SK-N-SH (cell line): ENCODE measurements at regions not wholly inside any gene's neighbourhood (a gene's known extent, or its start where the extent isn't known, plus 50 kb on each side); places are given as distances from the start of the nearest gene placed in this dataset.

ENCODE experiments used
- CTCF ChIA-PET: fragments of 300-600, 350-600 bp; formaldehyde crosslinking; extraction: SDS; loops from one replicate; lab custom pipeline; 2021; lab: Yijun Ruan, JAX
- POLR2A ChIA-PET: fragments of 350-600 bp; sonication (Branson Sonifier 250); formaldehyde crosslinking; extraction: SDS; loops from one replicate; lab custom pipeline; 2020; ENCODE audit warnings: antibody characterized with exemption, inconsistent platforms; lab: Yijun Ruan, JAX
- DNase-seq: peaks from one replicate; pipeline ENCODE4 v3.0.0; 2012
- H2AFZ ChIP-seq: fragments of 200-600 bp; sonication (generic); 2 replicates; pipeline ENCODE4 v1.8.1; 2016; ENCODE audit warnings: antibody characterized with exemption, mild to moderate bottlenecking, low read depth
- H3F3A ChIP-seq: fragments of 200-600 bp; sonication (generic); replicated peaks from 2 replicates; pipeline ENCODE3; 2016; ENCODE audit warnings: antibody characterized with exemption, mild to moderate bottlenecking; ENCODE audit not compliant: insufficient read depth
- H3K27ac ChIP-seq, 2 experiments: fragments of 200-500 bp in 1 of 2; fragments of 200-600 bp in 1 of 2; sonication (Bioruptor generic) in 1 of 2; sonication (generic), shearing (Covaris generic) in 1 of 2; 2 replicates each; pipeline versions ENCODE4 v1.5.1 to v1.6.1; 2014 to 2016; ENCODE audit warnings: low read depth in 2 of 2, inconsistent platforms in 1 of 2, low read length in 1 of 2, mild to moderate bottlenecking in 1 of 2, mixed read lengths in 1 of 2
- H3K27me3 ChIP-seq: fragments of 200-600 bp; sonication (generic), shearing (Covaris generic); 2 replicates; pipeline ENCODE4 v1.6.1; 2016; ENCODE audit warnings: mixed run types; ENCODE audit not compliant: insufficient read depth
- H3K36me3 ChIP-seq, 2 experiments: fragments of 200-500 bp in 1 of 2; fragments of 200-600 bp in 1 of 2; sonication (Bioruptor generic) in 1 of 2; sonication (generic) in 1 of 2; replicated peaks in 1 of 2; 2 replicates each; pipeline versions ENCODE3 to v1.5.1; 2014 to 2016; ENCODE audit warnings: low read length in 1 of 2, mild to moderate bottlenecking in 1 of 2; ENCODE audit not compliant: insufficient read depth in 2 of 2, control insufficient read depth in 1 of 2
- H3K4me1 ChIP-seq, 2 experiments: fragments of 200-500 bp in 1 of 2; fragments of 200-600 bp in 1 of 2; sonication (Bioruptor generic) in 1 of 2; sonication (generic), shearing (Covaris generic) in 1 of 2; 2 replicates each; pipeline versions ENCODE4 v1.5.1 to v1.6.1; 2014 to 2016; ENCODE audit warnings: low read depth in 1 of 2, low read length in 1 of 2, mixed run types in 1 of 2; ENCODE audit not compliant: insufficient read depth in 2 of 2, control insufficient read depth in 1 of 2
- H3K4me2 ChIP-seq: fragments of 200-600 bp; sonication (generic), shearing (Covaris generic); 2 replicates; pipeline ENCODE4 v1.6.1; 2017; ENCODE audit warnings: mixed run types
- H3K4me3 ChIP-seq, 2 experiments: fragments of 200-500 bp in 1 of 2; fragments of 200-600 bp in 1 of 2; sonication (Bioruptor generic) in 1 of 2; sonication (generic), shearing (Covaris generic) in 1 of 2; 2 replicates each; pipeline versions ENCODE4 v1.5.1 to v1.8.1; 2014 to 2016; ENCODE audit warnings: low read depth in 2 of 2, inconsistent platforms in 1 of 2, low read length in 1 of 2, mild to moderate bottlenecking in 1 of 2, mixed read lengths in 1 of 2, moderate library complexity in 1 of 2
- H3K79me2 ChIP-seq: fragments of 200-600 bp; sonication (generic); 2 replicates; pipeline ENCODE4 v1.8.1; 2017; ENCODE audit warnings: mild to moderate bottlenecking; ENCODE audit not compliant: insufficient read depth
- H3K9ac ChIP-seq: fragments of 200-600 bp; sonication (generic); 2 replicates; pipeline ENCODE4 v1.6.1; 2017; ENCODE audit warnings: mixed run types
- H3K9me2 ChIP-seq: fragments of 200-600 bp; sonication (generic); 2 replicates; pipeline ENCODE4 v1.6.1; 2017; ENCODE audit warnings: mixed run types
- H3K9me3 ChIP-seq: fragments of 200-600 bp; sonication (generic); 2 replicates; pipeline ENCODE4 v1.6.1; 2017; ENCODE audit warnings: mixed run types, mild to moderate bottlenecking, moderate library complexity
- H4K20me1 ChIP-seq: fragments of 200-600 bp; sonication (generic); 2 replicates; pipeline ENCODE4 v1.6.1; 2017; ENCODE audit warnings: mild to moderate bottlenecking, mixed run types; ENCODE audit not compliant: insufficient read depth
- CHD2 ChIP-seq: fragments of 150-350 bp; IDR thresholded peaks from 2 replicates; pipeline ENCODE4 v1.6.1; 2018; ENCODE audit warnings: low read length; ENCODE audit not compliant: partially characterized antibody
- CTCF ChIP-seq: fragments of 200-600 bp; sonication (generic); IDR thresholded peaks from 2 replicates; pipeline ENCODE4 v1.6.1; 2017; ENCODE audit warnings: antibody characterized with exemption, mild to moderate bottlenecking, moderate library complexity
- ELF1 ChIP-seq: IDR thresholded peaks from 2 replicates; pipeline ENCODE4 v1.4.0; 2012
- GATA2 ChIP-seq: sonication (generic); formaldehyde crosslinking; IDR thresholded peaks from 2 replicates; pipeline ENCODE4 v1.5.0; 2020; ENCODE audit warnings: mild to moderate bottlenecking, missing genetic modification reagents
- MEF2A ChIP-seq: IDR thresholded peaks from 2 replicates; pipeline ENCODE4 v1.4.0; 2012; ENCODE audit warnings: low read depth, borderline replicate concordance
- MXI1 ChIP-seq: IDR thresholded peaks from 2 replicates; pipeline ENCODE4 v1.6.1; 2012; ENCODE audit warnings: mild to moderate bottlenecking, low read depth, low read length, improper control_type of control experiment
- NFIC ChIP-seq: IDR thresholded peaks from 2 replicates; pipeline ENCODE4 v1.4.0; 2012; ENCODE audit warnings: borderline replicate concordance
- PBX3 ChIP-seq: IDR thresholded peaks from 2 replicates; pipeline ENCODE4; 2012
- RAD21 ChIP-seq: IDR thresholded peaks from 2 replicates; pipeline ENCODE4 v1.6.1; 2012; ENCODE audit warnings: mild to moderate bottlenecking, low read length
- RCOR1 ChIP-seq: fragments of 150-350 bp; IDR thresholded peaks from 2 replicates; pipeline ENCODE4 v1.6.1; 2017; ENCODE audit warnings: antibody characterized with exemption, low read length
- RFX5 ChIP-seq: IDR thresholded peaks from 2 replicates; pipeline ENCODE4 v1.6.1; 2012; ENCODE audit warnings: mild to moderate bottlenecking, improper control_type of control experiment, low read length
- TAF1 ChIP-seq: IDR thresholded peaks from 2 replicates; pipeline ENCODE4 v1.6.1; 2012; ENCODE audit warnings: low read depth, mild to moderate bottlenecking, low read length, moderate library complexity, borderline replicate concordance
- TCF12 ChIP-seq: IDR thresholded peaks from 2 replicates; pipeline ENCODE4 v1.4.0; 2012
- TEAD4 ChIP-seq: IDR thresholded peaks from 2 replicates; pipeline ENCODE4 v1.4.0; 2012; ENCODE audit warnings: mild to moderate bottlenecking, borderline replicate concordance; ENCODE audit not compliant: insufficient read depth
- YY1 ChIP-seq: IDR thresholded peaks from 2 replicates; pipeline ENCODE4 v1.4.0; 2012; ENCODE audit warnings: low read depth, mild to moderate bottlenecking
- WGBS: methylation state at CpG from one replicate; pipeline ENCODE4 v1.1.6; 2017; ENCODE audit warnings: low lambda C conversion rate; 5-methylcytosine and 5-hydroxymethylcytosine counted together
- TF ChIP-seq, protein P1 (sequence below): fragments of 150-350 bp; IDR thresholded peaks from 2 replicates; pipeline ENCODE4 v1.6.1; 2017; ENCODE audit warnings: antibody characterized with exemption, low read length, low read depth, borderline replicate concordance

GRCh38 chr6:68226460-68226859 is 408.6 kb upstream of the ADGRB3 start:
- H3K4me2 ChIP-seq: no peak overlapping the region
- H3F3A ChIP-seq: no peaks in the 10 kb centered on the region
- no peaks in the 10 kb centered on the region for H3K36me3 ChIP-seq
- 68% methylated on average over 3 of the region's 3 CpGs for WGBS
- no peaks in the 10 kb centered on the region for H3K27me3 ChIP-seq
- peaks cover 0 to 4% of the 10 kb centered on the region in 2 experiments; a peak in 1 of 4 replicates for H3K4me1 ChIP-seq
- no peaks in the 10 kb centered on the region for H3K9me2 ChIP-seq
- no peaks in the 10 kb centered on the region for H4K20me1 ChIP-seq
- H2AFZ ChIP-seq: no peak overlapping the region
- H3K4me3 ChIP-seq: no peak overlapping the region; a peak in 1 of 4 replicates
- no peaks in the 10 kb centered on the region for H3K79me2 ChIP-seq
- no peak for DNase-seq
- no peaks in the 10 kb centered on the region for H3K9me3 ChIP-seq
- CTCF ChIA-PET: interaction anchor here (1.5 kb wide), 1 partner anchor 80 kb away, joined by 3 read pairs; no protein-coding TSS in a partner anchor
- TF ChIP-seq NFIC (no peak), CHD2 (no peak), CTCF (peak; percentile 27; the same call in 1 of the 2 replicates), RAD21 (peak; percentile 57)
- TF ChIP-seq, all 33 proteins: peak for 2
- no peak overlapping the region for H3K27ac ChIP-seq
- POLR2A ChIA-PET: no interaction called here
- H3K9ac ChIP-seq: no peak overlapping the region

DNA sequence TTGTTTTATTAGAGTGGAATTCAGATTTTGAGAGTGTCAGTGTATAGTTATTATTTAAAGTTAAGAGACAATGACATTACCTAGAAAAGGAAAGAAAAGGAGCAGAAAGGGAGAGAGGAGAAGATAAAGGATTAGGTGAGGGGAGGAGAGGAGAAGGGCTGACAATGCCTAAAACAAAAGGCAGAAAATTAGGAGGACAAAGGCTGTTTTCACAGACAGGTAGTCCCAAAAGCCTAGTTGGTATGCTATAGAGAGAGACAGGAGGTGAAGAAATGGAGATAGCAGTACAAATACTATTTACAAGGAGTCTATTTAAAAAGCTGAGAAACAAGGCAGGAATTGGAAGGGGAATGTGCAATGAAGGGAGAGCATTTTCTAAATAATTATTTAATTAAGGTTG is 409.4 kb upstream of the ADGRB3 start:
- Histone ChIP-seq H3K36me3 (no peaks in the 10 kb centered on the region), H3K9ac (no peak overlapping the region), H3K27ac (no peak overlapping the region), H3K27me3 (no peaks in the 10 kb centered on the region), H2AFZ (no peak overlapping the region), H3K4me1 (peaks cover 0 to 4% of the 10 kb centered on the region in 2 experiments; a peak in 1 of 4 replicates), H4K20me1 (no peaks in the 10 kb centered on the region), H3K9me2 (no peaks in the 10 kb centered on the region), H3K9me3 (no peaks in the 10 kb centered on the region), H3K4me2 (no peak overlapping the region), H3K79me2 (no peaks in the 10 kb centered on the region), H3K4me3 (no peak overlapping the region), H3F3A (no peaks in the 10 kb centered on the region)
- TF ChIP-seq ELF1 (no peak), PBX3 (no peak), MEF2A (no peak), GATA2 (CRISPR knock-in tag) (no peak), RFX5 (no peak), TAF1 (no peak), NFIC (no peak), RCOR1 (no peak), TEAD4 (no peak), MXI1 (no peak), TCF12 (no peak), CTCF (no peak), YY1 (no peak)
- TF ChIP-seq, protein P1, sequence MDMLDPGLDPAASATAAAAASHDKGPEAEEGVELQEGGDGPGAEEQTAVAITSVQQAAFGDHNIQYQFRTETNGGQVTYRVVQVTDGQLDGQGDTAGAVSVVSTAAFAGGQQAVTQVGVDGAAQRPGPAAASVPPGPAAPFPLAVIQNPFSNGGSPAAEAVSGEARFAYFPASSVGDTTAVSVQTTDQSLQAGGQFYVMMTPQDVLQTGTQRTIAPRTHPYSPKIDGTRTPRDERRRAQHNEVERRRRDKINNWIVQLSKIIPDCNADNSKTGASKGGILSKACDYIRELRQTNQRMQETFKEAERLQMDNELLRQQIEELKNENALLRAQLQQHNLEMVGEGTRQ: no peak
- ChIA-PET POLR2A (no interaction called here), CTCF (interaction anchor here (1.5 kb wide), 1 partner anchor 81 kb away, joined by 3 read pairs; no protein-coding TSS in a partner anchor)
- no peak for DNase-seq
